Kasumi-1 (cell line): ENCODE measurements at regions not wholly inside any gene's neighbourhood (a gene's known extent, or its start where the extent isn't known, plus 50 kb on each side); places are given as distances from the start of the nearest gene placed in this dataset.
"Not testable (repeated sequence)": the region's sequence is repeated elsewhere in the genome, so short reads cannot be mapped to it uniquely, and the experiment has no call there.

Experiments
- DNase-seq, 2 experiments: peaks; one replicate each; lab custom pipeline; 2025; lab: John Stamatoyannopoulos, UW

- no peak for DNase-seq
Observed at GRCh38 chr6:74187811-74188210, 491.8 kb downstream of the CD109 start.

GRCh38 chr6:74182992-74183391 is 487.0 kb downstream of the CD109 start:
- no peak for DNase-seq

- DNase-seq, result no peak
Observed at GRCh38 chr6:74181471-74181870, 485.5 kb downstream of the CD109 start.

- DNase-seq, result no peak
Observed at GRCh38 chr6:74177506-74177905, 481.5 kb downstream of the CD109 start.

GRCh38 chr6:74170550-74170949 is 474.5 kb downstream of the CD109 start:
- not testable (repeated sequence) for DNase-seq

- DNase-seq, result no peak
Observed at GRCh38 chr6:74170118-74170517, 474.1 kb downstream of the CD109 start.

GRCh38 chr6:74167976-74168375 is 472.0 kb downstream of the CD109 start:
- no peak for DNase-seq

GRCh38 chr6:74167511-74167910 is 471.5 kb downstream of the CD109 start:
- no peak for DNase-seq

GRCh38 chr6:74166849-74167248 is 470.8 kb downstream of the CD109 start:
- DNase-seq, result no peak

- no peak for DNase-seq
Observed at GRCh38 chr6:74161380-74161779, 465.4 kb downstream of the CD109 start.

- no peak for DNase-seq
Observed at GRCh38 chr6:74152096-74152675, 456.2 kb downstream of the CD109 start.

GRCh38 chr6:74145931-74146330 is 449.9 kb downstream of the CD109 start:
- no peak for DNase-seq

GRCh38 chr6:74137911-74138310 is 441.9 kb downstream of the CD109 start:
- no peak for DNase-seq

- DNase-seq, result no peak
Observed at GRCh38 chr6:74134327-74134726, 438.3 kb downstream of the CD109 start.

- DNase-seq, result no peak
Observed at GRCh38 chr6:74133073-74133472, 437.1 kb downstream of the CD109 start.

- DNase-seq, result no peak
Observed at GRCh38 chr6:74130641-74131040, 434.6 kb downstream of the CD109 start.

GRCh38 chr6:74128536-74128935 is 432.5 kb downstream of the CD109 start:
- DNase-seq, result no peak

GRCh38 chr6:74117113-74117512 is 421.1 kb downstream of the CD109 start:
- DNase-seq, result peak; percentile 47 to 53

GRCh38 chr6:74115674-74116073 is 419.7 kb downstream of the CD109 start:
- peak; percentile 66 to 69 for DNase-seq

- DNase-seq, result peak; percentile 67 to 69
Observed at GRCh38 chr6:74114428-74114827, 418.4 kb downstream of the CD109 start.

GRCh38 chr6:74113901-74114300 is 417.9 kb downstream of the CD109 start:
- no peak for DNase-seq

- no peak for DNase-seq
Observed at GRCh38 chr6:74103417-74103816, 407.4 kb downstream of the CD109 start.

- no peak for DNase-seq
Observed at GRCh38 chr6:74100719-74101287, 404.8 kb downstream of the CD109 start.

- DNase-seq, result no peak
Observed at GRCh38 chr6:74096329-74096728, 400.3 kb downstream of the CD109 start.
